GM12878 (cell line): ENCODE measurements at regions not wholly inside any gene's neighbourhood (a gene's known extent, or its start where the extent isn't known, plus 50 kb on each side); places are given as distances from the start of the nearest gene placed in this dataset.

Source experiments
- ATAC-seq: fragments of 200-7000 bp; cut with Tn5 transposase; 3 replicates; pipeline ENCODE4 v1.9.1; 2020; ENCODE audit warnings: mild to moderate bottlenecking, moderate library complexity
- BruUV-seq: library from RNA; stranded (reverse); fragments of 400-500 nt; replicated peaks from 2 replicates; lab custom pipeline; 2021; lab: Mats Ljungman, UMichigan
- CTCF ChIA-PET: fragments of 300-600 bp; sonication (Branson Sonifier 250); formaldehyde crosslinking; extraction: SDS; loops from one replicate; lab custom pipeline; 2021; ENCODE audit warnings: inconsistent platforms; lab: Yijun Ruan, JAX
- POLR2A ChIA-PET: fragments of 350-600 bp; formaldehyde crosslinking; extraction: SDS; loops from one replicate; lab custom pipeline; 2021; ENCODE audit warnings: inconsistent platforms; lab: Charles Lee
- RAD21 ChIA-PET: fragments of 300-600 bp; sonication (Branson Sonifier 250); formaldehyde crosslinking; loops from one replicate; lab custom pipeline; 2023; ENCODE audit warnings: antibody characterized with exemption; ENCODE audit not compliant: unreplicated experiment; lab: Charles Lee
- SMC1A ChIA-PET: fragments of 300-600 bp; sonication (Branson Sonifier 250); formaldehyde crosslinking; loops from one replicate; lab custom pipeline; 2023; ENCODE audit not compliant: unreplicated experiment, uncharacterized antibody; lab: Charles Lee
- DNase-seq: peaks from one replicate; pipeline ENCODE4 v3.0.0-alpha.2; 2011; ENCODE audit warnings: low read depth, low spot score
- FAIRE-seq: peaks from 3 replicates; lab custom pipeline; 2011; peaks lifted over from hg19 to GRCh38; lab: Jason Lieb, UNC
- H2AFZ ChIP-seq: 2 replicates; pipeline ENCODE4 v1.6.0; 2011; ENCODE audit warnings: low read depth, low read length, control low read depth; ENCODE audit not compliant: control insufficient read depth
- H3K27ac ChIP-seq: 2 replicates; pipeline ENCODE4 v1.5.1; 2011; ENCODE audit warnings: control low read depth; ENCODE audit not compliant: control insufficient read depth, insufficient read depth
- H3K27me3 ChIP-seq, 2 experiments: replicated peaks in 1 of 2; 2 replicates each; pipeline versions ENCODE4 v1.6.0 to v1.6.1; 2011; ENCODE audit warnings: low read length in 1 of 2; ENCODE audit not compliant: control insufficient read depth in 2 of 2, insufficient read depth in 2 of 2
- H3K36me3 ChIP-seq, 2 experiments: 2 replicates each; pipeline ENCODE4 v1.5.1; 2011; ENCODE audit warnings: low read length in 1 of 2; ENCODE audit not compliant: control insufficient read depth in 2 of 2, insufficient read depth in 2 of 2
- H3K4me1 ChIP-seq: 2 replicates; pipeline ENCODE4 v1.6.1; 2011; ENCODE audit warnings: mild to moderate bottlenecking, low read length, moderate library complexity, mixed read lengths; ENCODE audit not compliant: control insufficient read depth, insufficient read depth
- H3K4me2 ChIP-seq: 2 replicates; pipeline ENCODE4 v1.6.0; 2011; ENCODE audit warnings: control low read depth; ENCODE audit not compliant: control insufficient read depth, insufficient read depth
- H3K4me3 ChIP-seq: fragments of 200-600 bp; sonication (generic); 2 replicates; pipeline ENCODE4 v1.5.1; 2016
- H3K79me2 ChIP-seq: 2 replicates; pipeline ENCODE4 v1.6.0; 2011; ENCODE audit warnings: low read length; ENCODE audit not compliant: control insufficient read depth, insufficient read depth
- H3K9ac ChIP-seq: 2 replicates; pipeline ENCODE4 v1.8.0; 2011; ENCODE audit warnings: low read length, control low read depth, mixed read lengths; ENCODE audit not compliant: control insufficient read depth, insufficient read depth
- H3K9me3 ChIP-seq: replicated peaks from 3 replicates; pipeline ENCODE4 v1.5.1; 2011; ENCODE audit warnings: mild to moderate bottlenecking, low read length; ENCODE audit not compliant: control insufficient read depth, insufficient read depth
- H4K20me1 ChIP-seq: 2 replicates; pipeline ENCODE4 v1.6.0; 2011; ENCODE audit not compliant: control insufficient read depth, insufficient read depth
- ATF2 ChIP-seq: IDR thresholded peaks from 2 replicates; pipeline ENCODE4 v1.6.1; 2012; ENCODE audit warnings: low read length, inconsistent platforms
- BRCA1 ChIP-seq: IDR thresholded peaks from 2 replicates; pipeline ENCODE4 v1.6.1; 2011; ENCODE audit warnings: low read depth, low read length, improper control_type of control experiment
- CEBPZ ChIP-seq: fragments of 150-350 bp; IDR thresholded peaks from 2 replicates; pipeline ENCODE4 v1.6.1; 2016; ENCODE audit warnings: low read depth, low read length
- FOS ChIP-seq: IDR thresholded peaks from 3 replicates; pipeline ENCODE4 v1.6.1; 2011; ENCODE audit warnings: borderline replicate concordance; ENCODE audit not compliant: insufficient read length; ENCODE audit errors: extremely low read depth
- HDGF ChIP-seq: fragments of 450-650 bp; IDR thresholded peaks from 2 replicates; pipeline ENCODE4 v1.6.1; 2016; ENCODE audit warnings: antibody characterized with exemption
- IRF3 ChIP-seq: fragments of 450-650 bp; IDR thresholded peaks from 2 replicates; pipeline ENCODE4 v1.6.1; 2014; ENCODE audit warnings: mild to moderate bottlenecking
- JUNB ChIP-seq: IDR thresholded peaks from 2 replicates; pipeline ENCODE4 v1.6.1; 2016; ENCODE audit warnings: antibody characterized with exemption, mild to moderate bottlenecking
- KDM1A ChIP-seq: fragments of 200-600 bp; sonication (generic); IDR thresholded peaks from 2 replicates; pipeline ENCODE4 v1.6.1; 2016; ENCODE audit warnings: borderline replicate concordance
- MTA2 ChIP-seq: fragments of 450-650 bp; IDR thresholded peaks from 2 replicates; pipeline ENCODE4 v1.6.1; 2016; ENCODE audit warnings: low read depth, mild to moderate bottlenecking, moderate library complexity
- MTA3 ChIP-seq: IDR thresholded peaks from 2 replicates; pipeline ENCODE4 v1.6.1; 2012; ENCODE audit warnings: low read length, inconsistent platforms, borderline replicate concordance
- MXI1 ChIP-seq: fragments of 150-350 bp; IDR thresholded peaks from 2 replicates; pipeline ENCODE4 v1.6.1; 2011; ENCODE audit warnings: low read depth, mild to moderate bottlenecking, inconsistent platforms, low read length, improper control_type of control experiment
- SMAD5 ChIP-seq: IDR thresholded peaks from 2 replicates; pipeline ENCODE4 v1.6.1; 2016; ENCODE audit warnings: antibody characterized with exemption, low read depth
- TAF1 ChIP-seq: IDR thresholded peaks from 2 replicates; pipeline ENCODE4 v1.6.1; 2011; ENCODE audit warnings: mild to moderate bottlenecking, low read depth, low read length, borderline replicate concordance
- WGBS: methylation state at CpG from one replicate; pipeline ENCODE4 v1.1.6; 2016; ENCODE audit warnings: low lambda C conversion rate; ENCODE audit not compliant: insufficient replicate concordance, insufficient coverage; ENCODE audit errors: missing lambda C conversion rate; 5-methylcytosine and 5-hydroxymethylcytosine counted together
- in situ Hi-C: fragments of 300-500 bp; cut with MboI; formaldehyde crosslinking; loops from 9 replicates; pipeline ENCODE4 v1.14.3; 2018; ENCODE audit warnings: mixed read lengths
- intact Hi-C: fragments of 100-400 bp; cut with micrococcal nuclease; formaldehyde crosslinking; loops from one replicate; pipeline ENCODE4 v1.14.2; 2022; ENCODE audit not compliant: unreplicated experiment

- TF ChIP-seq MXI1 (no peak), IRF3 (no peak), MTA2 (no peak), TAF1 (no peak), HDGF (no peak)
- ATAC-seq (no peak), DNase-seq (no peak), FAIRE-seq (no peak)
- Histone ChIP-seq H3K9me3 (no peaks in the 10 kb centered on the region), H3K4me2 (no peak overlapping the region), H3K9ac (no peak overlapping the region), H3K27me3 (no peaks in the 10 kb centered on the region), H3K27ac (no peak overlapping the region), H3K4me1 (no peaks in the 10 kb centered on the region), H4K20me1 (no peaks in the 10 kb centered on the region), H2AFZ (no peak overlapping the region), H3K79me2 (no peaks in the 10 kb centered on the region), H3K36me3 (no peaks in the 10 kb centered on the region), H3K4me3 (no peak overlapping the region)
- RAD21 ChIA-PET: no interaction called here
- CTCF ChIA-PET: no interaction called here
- in situ Hi-C loops (no loop called here), intact Hi-C loops (no loop called here)
- BruUV-seq: no TSS peak
- POLR2A ChIA-PET: no interaction called here
- SMC1A ChIA-PET: no interaction called here
These were observed 292.2 kb downstream of the GAS1 start for GRCh38 chr9:86655147-86655546.

GRCh38 chr9:86653466-86653865 lies 293.8 kb downstream of the GAS1 start:
- H3K9me3 ChIP-seq: no peaks in the 10 kb centered on the region
- CTCF ChIA-PET: interaction anchor here (1.0 kb wide), 1 partner anchor 21 kb away, joined by 3 read pairs; no protein-coding TSS in a partner anchor
- no peaks in the 10 kb centered on the region for H3K4me1 ChIP-seq
- no peak overlapping the region for H3K4me3 ChIP-seq
- intact Hi-C loops: no loop called here
- H3K27me3 ChIP-seq: no peaks in the 10 kb centered on the region
- no peak for ATAC-seq
- SMC1A ChIA-PET: no interaction called here
- H4K20me1 ChIP-seq: no peaks in the 10 kb centered on the region
- no peaks in the 10 kb centered on the region for H3K36me3 ChIP-seq
- no peaks in the 10 kb centered on the region for H3K79me2 ChIP-seq
- no peak overlapping the region for H3K27ac ChIP-seq
- POLR2A ChIA-PET: no interaction called here
- no peak overlapping the region for H2AFZ ChIP-seq
- RAD21 ChIA-PET: no interaction called here
- no peak overlapping the region for H3K9ac ChIP-seq
- H3K4me2 ChIP-seq: no peak overlapping the region
- in situ Hi-C loops: no loop called here
- no peak for DNase-seq
- 2% methylated on average over 3 of the region's 3 CpGs for WGBS
- FAIRE-seq: no peak
- BruUV-seq: no TSS peak
- TF ChIP-seq KDM1A (no peak), MTA3 (no peak), CEBPZ (no peak), JUNB (no peak), BRCA1 (no peak), ATF2 (no peak), SMAD5 (no peak), FOS (no peak)
